KMS-11 (cell line): ENCODE measurements at regions not wholly inside any gene's neighbourhood (a gene's known extent, or its start where the extent isn't known, plus 50 kb on each side); places are given as distances from the start of the nearest gene placed in this dataset.

ENCODE experiments used
- H2AFZ ChIP-seq: fragments of 200-600 bp; sonication (generic); 2 replicates; pipeline ENCODE4 v1.6.1; 2016; ENCODE audit warnings: antibody characterized with exemption, mixed run types, low read depth
- H3K27ac ChIP-seq: fragments of 200-600 bp; sonication (generic); 2 replicates; pipeline ENCODE4 v1.6.1; 2016; ENCODE audit warnings: mild to moderate bottlenecking, mixed run types
- H3K27me3 ChIP-seq: fragments of 200-600 bp; sonication (generic); 2 replicates; pipeline ENCODE4 v1.6.1; 2017; ENCODE audit warnings: mild to moderate bottlenecking, low read depth, mixed run types, moderate library complexity; ENCODE audit not compliant: insufficient read depth
- H3K36me3 ChIP-seq: fragments of 200-600 bp; sonication (generic); 2 replicates; pipeline ENCODE4 v1.6.1; 2017; ENCODE audit warnings: mild to moderate bottlenecking, mixed run types; ENCODE audit not compliant: insufficient read depth
- H3K4me1 ChIP-seq: fragments of 200-600 bp; sonication (generic); 2 replicates; pipeline ENCODE4 v1.6.1; 2016; ENCODE audit warnings: mild to moderate bottlenecking, low read depth, mixed run types; ENCODE audit not compliant: poor library complexity, severe bottlenecking
- H3K4me2 ChIP-seq: fragments of 200-600 bp; sonication (generic); 2 replicates; pipeline ENCODE4 v1.7.0; 2016; ENCODE audit warnings: mild to moderate bottlenecking, mixed run types
- H3K4me3 ChIP-seq: fragments of 200-600 bp; sonication (generic); IDR thresholded peaks from 2 replicates; pipeline ENCODE4 v1.6.1; 2017; ENCODE audit warnings: low read depth, low read length, mixed read lengths; ENCODE audit not compliant: insufficient read depth
- H3K79me2 ChIP-seq: fragments of 200-600 bp; sonication (generic); 2 replicates; pipeline ENCODE4 v1.6.1; 2016; ENCODE audit warnings: low read depth, mixed run types; ENCODE audit not compliant: insufficient read depth
- H3K9ac ChIP-seq: fragments of 200-600 bp; sonication (generic); 2 replicates; pipeline ENCODE4 v1.6.1; 2016; ENCODE audit warnings: mild to moderate bottlenecking, mixed run types
- H4K20me1 ChIP-seq: fragments of 200-600 bp; sonication (generic); 2 replicates; pipeline ENCODE4 v1.6.1; 2016; ENCODE audit warnings: mild to moderate bottlenecking, mixed run types; ENCODE audit not compliant: insufficient read depth
- CTCF ChIP-seq: fragments of 200-600 bp; sonication (generic); conservative IDR thresholded peaks from 2 replicates; pipeline ENCODE4 v1.6.1; 2017; ENCODE audit warnings: low read depth, mild to moderate bottlenecking, antibody characterized with exemption, low read length, moderate library complexity, mixed read lengths

GRCh38 chr5:109247986-109248385 is 161.8 kb downstream of the PJA2 start:
- TF ChIP-seq CTCF = no peak
- no peaks in the 10 kb centered on the region for H4K20me1 ChIP-seq
- peak overlapping the region; percentile 2; the same call in 1 of the 2 replicates for H2AFZ ChIP-seq
- H3K27me3 ChIP-seq = no peaks in the 10 kb centered on the region
- no peaks in the 10 kb centered on the region for H3K36me3 ChIP-seq
- H3K4me3 ChIP-seq = no peak overlapping the region
- H3K27ac ChIP-seq = no peak overlapping the region
- peak overlapping the region; percentile 36; the same call in 1 of the 2 replicates for H3K4me2 ChIP-seq
- H3K4me1 ChIP-seq = peaks cover 10% of the 10 kb centered on the region
- H3K79me2 ChIP-seq = no peaks in the 10 kb centered on the region
- H3K9ac ChIP-seq = no peak overlapping the region

- Histone ChIP-seq H3K4me3 (no peak overlapping the region), H3K36me3 (no peaks in the 10 kb centered on the region), H3K27me3 (no peaks in the 10 kb centered on the region), H3K79me2 (no peaks in the 10 kb centered on the region), H3K4me1 (peaks cover 10% of the 10 kb centered on the region), H2AFZ (no peak overlapping the region), H3K9ac (no peak overlapping the region), H4K20me1 (no peaks in the 10 kb centered on the region), H3K27ac (no peak overlapping the region), H3K4me2 (no peak overlapping the region)
- TF ChIP-seq CTCF = no peak
Observed at GRCh38 chr5:109246841-109247592, 162.8 kb downstream of the PJA2 start.
